ENCODE measurements at regions not wholly inside any gene's neighbourhood (a gene's known extent, or its start where the extent isn't known, plus 50 kb on each side); places are given as distances from the start of the nearest gene placed in this dataset.

GRCh38 chr9:134500931-134501760 is 140.5 kb upstream of the COL5A1 start:
- Histone ChIP-seq H3K27ac (no peak overlapping the region), H3K27me3 (peaks cover 0 to 7% of the 10 kb centered on the region in 2 donors), H3K4me1 (peaks cover 0 to 9% of the 10 kb centered on the region in 2 donors), H3K9me3 (no peaks in the 10 kb centered on the region), H3K36me3 (no peaks in the 10 kb centered on the region), H3K4me3 (no peak overlapping the region)
- TF ChIP-seq POLR2A (IDR thresholded peaks at IDR 0.05) (no peak), CTCF (IDR thresholded peaks at IDR 0.05) (no peak)
- DNase-seq = no peak
- intact Hi-C loops (cut with DNase I; ENCODE audit: low total_unique reads) = no loop called here

GRCh38 chr9:134501761-134502265 is 139.8 kb upstream of the COL5A1 start:
- TF ChIP-seq POLR2A (IDR thresholded peaks at IDR 0.05) (no peak), CTCF (IDR thresholded peaks at IDR 0.05) (no peak)
- Histone ChIP-seq H3K27me3 (peaks cover 0 to 7% of the 10 kb centered on the region in 2 donors), H3K4me3 (no peak overlapping the region), H3K36me3 (no peaks in the 10 kb centered on the region), H3K27ac (no peak overlapping the region), H3K9me3 (no peaks in the 10 kb centered on the region), H3K4me1 (peaks cover 0 to 9% of the 10 kb centered on the region in 2 donors)
- no peak for DNase-seq
- intact Hi-C loops (cut with DNase I; ENCODE audit: low total_unique reads) = no loop called here

- DNase-seq = no peak
- TF ChIP-seq POLR2A (IDR thresholded peaks at IDR 0.05) (no peak), CTCF (IDR thresholded peaks at IDR 0.05) (no peak)
Measured at GRCh38 chr9:134502266-134502791, 139.3 kb upstream of the COL5A1 start.

GRCh38 chr9:134502809-134503211 is 138.8 kb upstream of the COL5A1 start:
- no peak overlapping the region for H3K27ac ChIP-seq
- H3K9me3 ChIP-seq = no peaks in the 10 kb centered on the region
- H3K27me3 ChIP-seq = peaks cover 0 to 7% of the 10 kb centered on the region in 2 donors
- no peak overlapping the region for H3K4me3 ChIP-seq
- intact Hi-C loops (cut with DNase I; ENCODE audit: low total_unique reads) = no loop called here
- TF ChIP-seq POLR2A (IDR thresholded peaks at IDR 0.05) (no peak), CTCF (IDR thresholded peaks at IDR 0.05) (no peak)
- DNase-seq = peak; percentile 79 to 83
- H3K36me3 ChIP-seq = no peaks in the 10 kb centered on the region
- peaks cover 0 to 9% of the 10 kb centered on the region in 2 donors for H3K4me1 ChIP-seq

More at GRCh38 chr9:134502266-134502791, 139.3 kb upstream of the COL5A1 start:
- intact Hi-C loops (cut with DNase I; ENCODE audit: low total_unique reads) = no loop called here
- peaks cover 0 to 7% of the 10 kb centered on the region in 2 donors for H3K27me3 ChIP-seq
- H3K9me3 ChIP-seq = no peaks in the 10 kb centered on the region
- H3K27ac ChIP-seq = no peak overlapping the region
- H3K4me1 ChIP-seq = peaks cover 0 to 9% of the 10 kb centered on the region in 2 donors
- no peaks in the 10 kb centered on the region for H3K36me3 ChIP-seq
- H3K4me3 ChIP-seq = no peak overlapping the region

Data from uterus (tissue), 3 donors.